Bone marrow (tissue), 2 donors: ENCODE measurements at regions not wholly inside any gene's neighbourhood (a gene's known extent, or its start where the extent isn't known, plus 50 kb on each side); places are given as distances from the start of the nearest gene placed in this dataset.
"Not testable (repeated sequence)": the region's sequence is repeated elsewhere in the genome, so short reads cannot be mapped to it uniquely, and the experiment has no call there.

Source experiments
- DNase-seq, 2 donors: peaks; one replicate each; lab custom pipeline; 2025; lab: John Stamatoyannopoulos, UW

- DNase-seq = no peak
Observed at GRCh38 chr7:15049157-15049556, 146.6 kb upstream of the DGKB start.

- no peak for DNase-seq
Observed at GRCh38 chr7:15046861-15047260, 144.3 kb upstream of the DGKB start.

- DNase-seq = no peak
Observed at GRCh38 chr7:15043931-15044330, 141.4 kb upstream of the DGKB start.

GRCh38 chr7:15042285-15043065 lies 139.9 kb upstream of the DGKB start:
- DNase-seq = no peak

GRCh38 chr7:15041226-15041625 lies 138.7 kb upstream of the DGKB start:
- no peak for DNase-seq

GRCh38 chr7:15035814-15036213 lies 133.3 kb upstream of the DGKB start:
- DNase-seq = no peak

GRCh38 chr7:15033039-15033438 lies 130.5 kb upstream of the DGKB start:
- no peak for DNase-seq

- no peak for DNase-seq
Observed at GRCh38 chr7:15018981-15019380, 116.4 kb upstream of the DGKB start.

GRCh38 chr7:15016766-15017165 lies 114.2 kb upstream of the DGKB start:
- DNase-seq = no peak

GRCh38 chr7:15016315-15016667 lies 113.7 kb upstream of the DGKB start:
- DNase-seq = no peak

- peak in 1 of 2 donors; percentile 6 for DNase-seq
Observed at GRCh38 chr7:15015545-15016314, 113.2 kb upstream of the DGKB start.

GRCh38 chr7:15012135-15012534 lies 109.6 kb upstream of the DGKB start:
- no peak for DNase-seq

- no peak for DNase-seq
Observed at GRCh38 chr7:15011289-15011688, 108.7 kb upstream of the DGKB start.

- no peak for DNase-seq
Observed at GRCh38 chr7:15007507-15007906, 105.0 kb upstream of the DGKB start.

GRCh38 chr7:15005672-15006071 lies 103.1 kb upstream of the DGKB start:
- DNase-seq = no peak

- DNase-seq = no peak
Observed at GRCh38 chr7:15000157-15000556, 97.6 kb upstream of the DGKB start.

GRCh38 chr7:14999331-14999730 lies 96.8 kb upstream of the DGKB start:
- no peak for DNase-seq

- no peak for DNase-seq
Observed at GRCh38 chr7:14995774-14996173, 93.2 kb upstream of the DGKB start.

GRCh38 chr7:14988941-14989340 lies 86.4 kb upstream of the DGKB start:
- DNase-seq = no peak

GRCh38 chr7:14978687-14979086 lies 76.1 kb upstream of the DGKB start:
- no peak for DNase-seq

- no peak for DNase-seq
Observed at GRCh38 chr7:14974688-14975087, 72.1 kb upstream of the DGKB start.

GRCh38 chr7:14973712-14974428 lies 71.3 kb upstream of the DGKB start:
- DNase-seq = no peak

GRCh38 chr7:14971678-14972077 lies 69.1 kb upstream of the DGKB start:
- not testable (repeated sequence) for DNase-seq
